Tibial nerve (tissue), 4 donors: ENCODE measurements at regions not wholly inside any gene's neighbourhood (a gene's known extent, or its start where the extent isn't known, plus 50 kb on each side); places are given as distances from the start of the nearest gene placed in this dataset.

ENCODE experiments used
- DNase-seq, 2 donors: peaks; one replicate each; pipeline ENCODE4 v3.0.0-alpha.2; 2019; ENCODE audit warnings: low spot score in 2 of 2
- H3K27ac ChIP-seq, 4 donors: fragments of 200-600 bp; sonication (generic) in 3 of 4; one replicate each; pipeline ENCODE4 v1.5.1; 2017 to 2019; ENCODE audit warnings: mild to moderate bottlenecking in 1 of 4
- H3K27me3 ChIP-seq, 2 donors: fragments of 200-600 bp; sonication (generic) in 1 of 2; one replicate each; pipeline versions ENCODE4 v1.5.1 to v1.6.0; 2017 to 2019
- H3K36me3 ChIP-seq, 3 donors: fragments of 200-600 bp; sonication (generic); one replicate each; pipeline ENCODE4 v1.5.1; 2018 to 2019
- H3K4me1 ChIP-seq, 4 donors: fragments of 200-600 bp; sonication (generic) in 3 of 4; one replicate each; pipeline ENCODE4 v1.5.1; 2017 to 2019
- H3K4me3 ChIP-seq, 4 donors: fragments of 200-600 bp; sonication (generic) in 3 of 4; one replicate each; pipeline ENCODE4 v1.5.1; 2017 to 2019; ENCODE audit warnings: mild to moderate bottlenecking in 1 of 4, moderate library complexity in 1 of 4
- H3K9me3 ChIP-seq, 4 donors: fragments of 200-600 bp; sonication (generic) in 3 of 4; one replicate each; pipeline ENCODE4 v1.5.1; 2017 to 2019
- CTCF ChIP-seq, 5 experiments: fragments of 200-600 bp in 3 of 5; fragments of 450-650 bp in 2 of 5; sonication (generic) in 3 of 5; IDR thresholded peaks; one replicate each; pipeline ENCODE4 v1.5.1; 2016 to 2019; ENCODE audit warnings: antibody characterized with exemption in 5 of 5, mild to moderate bottlenecking in 3 of 5, moderate library complexity in 2 of 5
- EP300 ChIP-seq, 2 donors: sonication (generic); formaldehyde crosslinking; IDR thresholded peaks; one replicate each; pipeline ENCODE4 v1.6.1; 2017; ENCODE audit warnings: antibody characterized with exemption in 2 of 2, mild to moderate bottlenecking in 1 of 2
- POLR2A ChIP-seq, 2 donors: fragments of 450-650 bp; IDR thresholded peaks; one replicate each; pipeline ENCODE4 v1.6.1; 2017; ENCODE audit warnings: antibody characterized with exemption in 2 of 2, mild to moderate bottlenecking in 2 of 2, moderate library complexity in 2 of 2
- WGBS, 2 donors: methylation state at CpG; one replicate each; pipeline ENCODE4 v1.1.5; 2018; 5-methylcytosine and 5-hydroxymethylcytosine counted together

GRCh38 chr4:111748157-111748556 lies 397.1 kb upstream of the FAM241A start:
- Histone ChIP-seq H3K36me3 (no peaks in the 10 kb centered on the region), H3K9me3 (no peaks in the 10 kb centered on the region), H3K27me3 (no peaks in the 10 kb centered on the region), H3K27ac (no peak overlapping the region), H3K4me3 (no peak overlapping the region), H3K4me1 (no peaks in the 10 kb centered on the region)
- WGBS, 2 donors: 23 to 36% methylated on average over 3 of the region's 3 CpGs
- TF ChIP-seq EP300 (IDR thresholded peaks at IDR 0.05) (no peak), CTCF (IDR thresholded peaks at IDR 0.05) (no peak), POLR2A (IDR thresholded peaks at IDR 0.05) (no peak)
- DNase-seq: no peak

GRCh38 chr4:111754003-111754402 lies 391.3 kb upstream of the FAM241A start:
- DNase-seq: no peak
- H3K36me3 ChIP-seq: no peaks in the 10 kb centered on the region
- H3K27me3 ChIP-seq: no peaks in the 10 kb centered on the region
- H3K27ac ChIP-seq: no peak overlapping the region
- no peak overlapping the region for H3K4me3 ChIP-seq
- H3K4me1 ChIP-seq: no peaks in the 10 kb centered on the region
- WGBS, 2 donors: 86 to 90% methylated on average over 1 of the region's 1 CpG
- H3K9me3 ChIP-seq: no peaks in the 10 kb centered on the region
- TF ChIP-seq CTCF (IDR thresholded peaks at IDR 0.05): no peak
- no peak for TF ChIP-seq POLR2A (IDR thresholded peaks at IDR 0.05)
- no peak for TF ChIP-seq EP300 (IDR thresholded peaks at IDR 0.05)

GRCh38 chr4:111755571-111755970 lies 389.7 kb upstream of the FAM241A start:
- no peaks in the 10 kb centered on the region for H3K9me3 ChIP-seq
- TF ChIP-seq EP300 (IDR thresholded peaks at IDR 0.05) (no peak), CTCF (IDR thresholded peaks at IDR 0.05) (no peak), POLR2A (IDR thresholded peaks at IDR 0.05) (no peak)
- no peak overlapping the region for H3K4me3 ChIP-seq
- 94 to 95% methylated on average over 10 of the region's 10 CpGs for WGBS, 2 donors
- no peaks in the 10 kb centered on the region for H3K27me3 ChIP-seq
- H3K4me1 ChIP-seq: no peaks in the 10 kb centered on the region
- H3K27ac ChIP-seq: no peak overlapping the region
- no peak for DNase-seq
- H3K36me3 ChIP-seq: no peaks in the 10 kb centered on the region

- H3K9me3 ChIP-seq: no peaks in the 10 kb centered on the region
- no peaks in the 10 kb centered on the region for H3K36me3 ChIP-seq
- no peaks in the 10 kb centered on the region for H3K4me1 ChIP-seq
- no peak overlapping the region for H3K4me3 ChIP-seq
- 18 to 20% methylated on average over 4 of the region's 4 CpGs for WGBS, 2 donors
- no peak for DNase-seq
- TF ChIP-seq POLR2A (IDR thresholded peaks at IDR 0.05) (no peak), CTCF (IDR thresholded peaks at IDR 0.05) (no peak), EP300 (IDR thresholded peaks at IDR 0.05) (no peak)
- no peaks in the 10 kb centered on the region for H3K27me3 ChIP-seq
- H3K27ac ChIP-seq: peak overlapping the region in 1 of 4 donors; percentile 11
These were observed 383.7 kb upstream of the FAM241A start for GRCh38 chr4:111761531-111761930.

- H3K4me3 ChIP-seq: no peak overlapping the region
- H3K4me1 ChIP-seq: no peaks in the 10 kb centered on the region
- no peaks in the 10 kb centered on the region for H3K9me3 ChIP-seq
- no peak for TF ChIP-seq EP300 (IDR thresholded peaks at IDR 0.05)
- no peak for TF ChIP-seq CTCF (IDR thresholded peaks at IDR 0.05)
- TF ChIP-seq POLR2A (IDR thresholded peaks at IDR 0.05): no peak
- no peak for DNase-seq
- WGBS, 2 donors: 76 to 81% methylated on average over 8 of the region's 8 CpGs
- no peaks in the 10 kb centered on the region for H3K27me3 ChIP-seq
- H3K27ac ChIP-seq: no peak overlapping the region
- no peaks in the 10 kb centered on the region for H3K36me3 ChIP-seq
These were observed 374.7 kb upstream of the FAM241A start for GRCh38 chr4:111770514-111770913.
